GM19395 (cell line): ENCODE measurements at regions not wholly inside any gene's neighbourhood (a gene's known extent, or its start where the extent isn't known, plus 50 kb on each side); places are given as distances from the start of the nearest gene placed in this dataset.
A peak's percentile ranks its signal among the peaks of the same experiment; 100 is the strongest.
"Not testable (repeated sequence)": the region's sequence is repeated elsewhere in the genome, so short reads cannot be mapped to it uniquely, and the experiment has no call there.

Source experiments
- ATAC-seq: cut with Tn5 transposase; IDR thresholded peaks from one replicate; pipeline ENCODE4 v1.9.1; 2021; ENCODE audit warnings: mild to moderate bottlenecking, moderate library complexity; ENCODE audit not compliant: unreplicated experiment

- ATAC-seq = no peak
Observed at GRCh38 chr15:26083896-26084295, 220.8 kb upstream of the ATP10A start.

GRCh38 chr15:26083457-26083856, 220.3 kb upstream of the ATP10A start:
- ATAC-seq = no peak

GRCh38 chr15:26082221-26083109, 219.3 kb upstream of the ATP10A start:
- ATAC-seq = peak; percentile 98

- no peak for ATAC-seq
Observed at GRCh38 chr15:26081758-26082220, 218.7 kb upstream of the ATP10A start.

- ATAC-seq = no peak
Observed at GRCh38 chr15:26075770-26076169, 212.6 kb upstream of the ATP10A start.

- ATAC-seq = no peak
Observed at GRCh38 chr15:26073430-26074333, 210.6 kb upstream of the ATP10A start.

GRCh38 chr15:26070095-26070532, 207.0 kb upstream of the ATP10A start:
- no peak for ATAC-seq

GRCh38 chr15:26069231-26069641, 206.1 kb upstream of the ATP10A start:
- no peak for ATAC-seq

- no peak for ATAC-seq
Observed at GRCh38 chr15:26066896-26067295, 203.8 kb upstream of the ATP10A start.

- no peak for ATAC-seq
Observed at GRCh38 chr15:26065723-26066122, 202.6 kb upstream of the ATP10A start.

- no peak for ATAC-seq
Observed at GRCh38 chr15:26061248-26061647, 198.1 kb upstream of the ATP10A start.

- not testable (repeated sequence) for ATAC-seq
Observed at GRCh38 chr15:26056766-26057165, 193.6 kb upstream of the ATP10A start.

GRCh38 chr15:26051761-26052675, 188.9 kb upstream of the ATP10A start:
- ATAC-seq = no peak

- no peak for ATAC-seq
Observed at GRCh38 chr15:26050984-26051383, 187.9 kb upstream of the ATP10A start.

- no peak for ATAC-seq
Observed at GRCh38 chr15:26049900-26050657, 187.0 kb upstream of the ATP10A start.

- ATAC-seq = no peak
Observed at GRCh38 chr15:26048669-26049068, 185.5 kb upstream of the ATP10A start.

- no peak for ATAC-seq
Observed at GRCh38 chr15:26045516-26045915, 182.4 kb upstream of the ATP10A start.

GRCh38 chr15:26043018-26043417, 179.9 kb upstream of the ATP10A start:
- no peak for ATAC-seq

GRCh38 chr15:26038693-26039092, 175.6 kb upstream of the ATP10A start:
- no peak for ATAC-seq

GRCh38 chr15:26037369-26037768, 174.2 kb upstream of the ATP10A start:
- ATAC-seq = no peak
